GM13976 (cell line): ENCODE measurements at regions not wholly inside any gene's neighbourhood (a gene's known extent, or its start where the extent isn't known, plus 50 kb on each side); places are given as distances from the start of the nearest gene placed in this dataset.

Experiments
- DNase-seq: peaks from one replicate; pipeline ENCODE4 v3.0.0; 2012; ENCODE audit warnings: low spot score
- in situ Hi-C: fragments of 300-500 bp; cut with MboI; formaldehyde crosslinking; loops from one replicate; pipeline ENCODE4 v1.12.0; 2022; ENCODE audit warnings: low sequenced_read_pairs, mixed read lengths, inconsistent platforms; ENCODE audit not compliant: unreplicated experiment
- TF ChIP-seq, protein P1 (sequence below): IDR thresholded peaks from 2 replicates; pipeline ENCODE4 v1.5.1; 2012; ENCODE audit warnings: borderline replicate concordance, mild to moderate bottlenecking; ENCODE audit not compliant: insufficient read depth; ENCODE audit errors: extremely low read depth, missing control alignments, control extremely low read depth

DNA sequence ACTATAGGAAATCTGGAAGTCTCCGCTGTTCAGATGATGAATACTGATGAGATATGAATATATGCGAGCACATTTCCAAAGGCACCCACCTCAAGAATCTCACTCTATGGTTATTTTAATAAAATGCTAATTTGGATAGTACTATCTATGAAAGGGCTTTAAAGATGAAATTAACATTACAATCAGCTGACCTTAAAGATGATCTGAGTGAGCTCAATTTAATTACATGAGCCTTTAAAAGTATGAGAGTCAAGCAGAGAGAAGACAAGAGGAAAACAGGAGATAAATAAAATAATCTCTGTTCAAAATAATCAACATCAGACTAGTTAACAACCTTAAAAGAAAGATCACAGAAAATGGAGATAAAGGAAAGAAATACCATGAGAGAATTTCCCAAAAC, 474.1 kb upstream of the TUSC1 start:
- in situ Hi-C loops = no loop called here
- DNase-seq = no peak
- TF ChIP-seq, protein P1, sequence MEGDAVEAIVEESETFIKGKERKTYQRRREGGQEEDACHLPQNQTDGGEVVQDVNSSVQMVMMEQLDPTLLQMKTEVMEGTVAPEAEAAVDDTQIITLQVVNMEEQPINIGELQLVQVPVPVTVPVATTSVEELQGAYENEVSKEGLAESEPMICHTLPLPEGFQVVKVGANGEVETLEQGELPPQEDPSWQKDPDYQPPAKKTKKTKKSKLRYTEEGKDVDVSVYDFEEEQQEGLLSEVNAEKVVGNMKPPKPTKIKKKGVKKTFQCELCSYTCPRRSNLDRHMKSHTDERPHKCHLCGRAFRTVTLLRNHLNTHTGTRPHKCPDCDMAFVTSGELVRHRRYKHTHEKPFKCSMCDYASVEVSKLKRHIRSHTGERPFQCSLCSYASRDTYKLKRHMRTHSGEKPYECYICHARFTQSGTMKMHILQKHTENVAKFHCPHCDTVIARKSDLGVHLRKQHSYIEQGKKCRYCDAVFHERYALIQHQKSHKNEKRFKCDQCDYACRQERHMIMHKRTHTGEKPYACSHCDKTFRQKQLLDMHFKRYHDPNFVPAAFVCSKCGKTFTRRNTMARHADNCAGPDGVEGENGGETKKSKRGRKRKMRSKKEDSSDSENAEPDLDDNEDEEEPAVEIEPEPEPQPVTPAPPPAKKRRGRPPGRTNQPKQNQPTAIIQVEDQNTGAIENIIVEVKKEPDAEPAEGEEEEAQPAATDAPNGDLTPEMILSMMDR = no peak

DNA sequence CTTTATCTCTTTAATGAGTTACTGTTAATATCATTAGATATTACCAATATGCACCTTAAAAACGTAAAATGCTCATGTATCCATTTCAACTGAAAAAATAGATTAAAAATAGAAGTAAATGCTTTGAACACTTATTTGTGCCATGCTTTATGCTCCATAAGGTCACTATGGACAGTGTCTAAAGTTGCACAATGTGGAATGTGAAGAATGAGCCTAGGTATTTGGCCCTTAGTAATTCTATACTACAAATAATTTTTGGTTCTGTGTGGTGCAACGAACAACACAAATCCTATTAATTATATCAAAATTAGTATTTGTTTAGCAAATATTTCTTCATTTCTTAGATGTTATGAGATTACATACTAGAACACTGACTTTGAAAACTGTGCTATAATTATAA, 469.9 kb upstream of the TUSC1 start:
- TF ChIP-seq, protein P1 = no peak
- in situ Hi-C loops = no loop called here
- no peak for DNase-seq

DNA sequence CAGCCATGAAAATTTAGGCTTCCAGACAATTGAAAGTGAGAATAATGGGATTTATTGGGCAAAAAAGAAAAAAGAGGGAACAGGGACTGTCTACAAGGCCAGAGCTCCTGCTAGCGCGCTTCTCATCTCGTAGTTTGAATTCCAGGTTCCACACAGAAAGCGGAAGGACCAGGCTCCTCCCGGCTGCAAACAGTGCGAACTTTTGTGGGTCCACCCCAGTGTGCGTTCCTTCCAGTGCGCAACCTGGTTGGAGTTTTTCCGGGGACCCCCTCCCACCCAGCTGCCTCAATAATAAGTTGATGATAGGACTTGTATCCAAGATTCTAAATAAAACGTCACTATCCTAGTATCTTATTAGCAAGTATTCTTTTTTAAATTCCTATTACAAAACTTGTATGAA, 467.7 kb upstream of the TUSC1 start:
- no peak for DNase-seq
- TF ChIP-seq, protein P1 = no peak
- in situ Hi-C loops = no loop called here

DNA sequence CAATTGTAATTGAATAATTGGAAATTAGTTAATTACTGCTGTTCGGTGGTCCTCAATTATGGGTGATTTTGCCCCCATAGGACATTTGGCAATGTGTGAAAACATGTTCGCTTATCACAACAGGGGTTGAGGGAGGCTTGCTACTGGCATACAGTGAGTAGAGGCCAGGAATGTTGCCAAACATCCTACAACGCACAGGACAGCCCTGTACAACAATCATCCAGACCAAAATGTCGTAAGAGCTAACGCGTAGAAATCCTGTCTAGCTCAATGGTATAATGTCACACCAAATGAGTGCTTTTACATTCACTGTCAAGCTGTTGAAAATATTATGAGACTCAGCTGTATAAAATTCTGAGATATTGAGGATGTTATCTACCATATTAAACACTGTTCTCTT, 464.4 kb upstream of the TUSC1 start:
- in situ Hi-C loops = no loop called here
- TF ChIP-seq, protein P1 = no peak
- DNase-seq = no peak

DNA sequence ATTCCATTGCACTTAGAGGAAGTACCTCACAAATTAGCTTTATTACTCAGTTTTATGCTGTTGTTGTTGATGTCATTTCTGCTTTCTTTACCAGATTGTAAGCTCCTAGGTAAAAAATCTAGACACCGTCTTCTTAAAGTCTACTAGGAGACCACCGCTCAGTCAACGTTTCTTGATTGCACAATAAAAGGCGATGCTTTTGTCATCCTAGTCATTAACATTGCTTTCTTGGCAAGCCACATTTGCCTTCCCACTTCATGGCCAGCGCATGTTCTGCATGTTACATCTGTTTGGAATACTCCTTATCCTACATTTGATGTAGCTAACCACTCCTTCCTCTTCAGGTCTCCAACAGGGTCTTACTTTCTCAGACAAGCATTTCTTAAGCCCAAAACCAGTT, 464.0 kb upstream of the TUSC1 start:
- TF ChIP-seq, protein P1 = no peak
- in situ Hi-C loops = no loop called here
- DNase-seq = no peak

DNA sequence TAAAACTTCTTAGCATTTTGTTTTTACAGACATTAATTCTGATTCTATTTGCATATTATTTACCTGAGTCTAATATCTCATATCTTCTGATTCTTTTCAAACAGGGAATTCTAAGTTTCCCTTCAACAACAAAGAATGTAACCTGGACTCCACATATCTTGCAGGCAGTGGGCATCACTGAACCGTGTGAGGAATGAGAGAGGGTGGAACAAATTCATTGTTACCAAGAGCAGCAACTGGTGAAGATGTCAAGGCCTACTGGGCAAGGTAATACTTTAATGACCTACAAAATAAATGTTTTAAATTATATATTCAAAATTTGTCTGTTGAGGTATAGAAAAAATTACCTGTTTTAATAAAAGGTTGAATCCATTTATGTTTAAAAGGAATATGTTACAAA, 455.3 kb upstream of the TUSC1 start:
- TF ChIP-seq, protein P1 = no peak
- no peak for DNase-seq
- in situ Hi-C loops = no loop called here

DNA sequence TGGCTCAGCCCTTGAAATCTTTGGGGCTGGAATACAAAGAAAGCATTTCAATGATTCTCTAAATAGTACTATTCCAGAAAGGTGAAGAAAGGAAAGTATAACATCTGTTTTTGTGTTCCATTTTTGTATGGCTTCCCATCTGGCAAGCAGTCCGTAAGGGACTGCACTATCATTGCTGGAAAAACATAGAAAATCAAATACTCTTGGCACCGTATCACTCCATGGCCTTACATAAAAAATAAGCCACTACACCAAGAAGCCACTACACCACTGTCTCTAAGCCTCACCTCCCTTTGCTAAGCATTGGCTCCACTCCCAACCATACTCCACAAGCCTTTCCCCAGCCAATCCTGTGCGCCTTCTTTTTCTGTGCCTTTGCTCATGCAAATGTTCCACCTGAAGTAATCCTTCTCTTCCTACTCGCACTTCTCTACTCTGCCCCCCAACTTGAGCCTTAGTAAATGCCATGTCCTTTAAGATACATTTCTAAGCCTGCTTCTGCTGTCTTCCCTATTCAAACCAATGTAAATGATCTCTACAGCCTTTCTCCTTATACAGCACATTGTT, 454.6 kb upstream of the TUSC1 start:
- in situ Hi-C loops = no loop called here
- no peak for DNase-seq
- TF ChIP-seq, protein P1 = no peak
